ENCODE measurements at regions not wholly inside any gene's neighbourhood (a gene's known extent, or its start where the extent isn't known, plus 50 kb on each side); places are given as distances from the start of the nearest gene placed in this dataset.
"Not testable (repeated sequence)": the region's sequence is repeated elsewhere in the genome, so short reads cannot be mapped to it uniquely, and the experiment has no call there.

- no peak overlapping the region for H3K27ac ChIP-seq
- DNase-seq (ENCODE audit: low read depth, low spot score) = no peak
Measured at GRCh38 chr18:14221689-14222088, 89.5 kb upstream of the ZNF519 start.

- H3K27ac ChIP-seq; DNase-seq (ENCODE audit: low read depth, low spot score): not testable (repeated sequence)
Measured at GRCh38 chr18:14215952-14216351, 83.7 kb upstream of the ZNF519 start.

DNA sequence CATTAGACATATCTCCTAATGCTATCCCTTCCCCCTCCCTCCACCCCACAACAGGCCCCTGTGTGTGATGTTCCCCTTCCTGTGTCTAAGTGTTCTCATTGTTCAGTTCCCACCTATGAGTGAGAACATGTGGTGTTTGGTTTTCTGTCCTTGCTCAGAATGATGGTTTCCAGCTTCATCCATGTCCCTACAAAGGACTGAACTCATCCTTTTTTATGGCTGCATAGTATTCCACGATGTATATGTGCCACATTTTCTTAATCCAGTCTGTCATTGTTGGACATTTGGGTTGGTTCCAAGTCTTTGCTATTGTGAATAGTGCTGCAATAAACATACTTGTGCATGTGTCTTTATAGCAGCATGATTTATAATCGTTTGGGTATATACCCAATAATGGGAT is 71.2 kb upstream of the ZNF519 start:
- not testable (repeated sequence) for DNase-seq (ENCODE audit: low read depth, low spot score); H3K27ac ChIP-seq

- DNase-seq (ENCODE audit: low read depth, low spot score) = not testable (repeated sequence)
- peak overlapping the region; percentile 50 for H3K27ac ChIP-seq
Measured at GRCh38 chr18:14190776-14191442, 58.7 kb upstream of the ZNF519 start.

DNA sequence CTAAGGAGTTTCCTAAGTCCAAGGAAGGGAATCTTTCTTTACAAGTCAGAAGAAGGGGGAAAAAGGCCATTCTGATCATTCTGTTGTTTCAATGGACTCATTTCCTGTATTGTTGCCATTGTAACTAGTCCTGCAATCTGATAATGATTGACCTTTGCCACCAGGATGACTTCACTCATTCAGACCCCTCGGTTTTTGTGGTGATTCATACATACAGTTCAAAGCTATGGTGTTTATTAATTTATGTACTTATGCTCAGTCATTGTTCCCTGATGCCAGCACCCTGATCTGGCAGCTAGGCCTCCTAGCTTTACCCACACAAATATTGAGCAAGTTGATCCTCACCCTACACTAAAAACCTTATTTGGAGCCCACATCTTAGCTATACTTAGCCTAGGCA is 57.6 kb upstream of the ZNF519 start:
- H3K27ac ChIP-seq = peak overlapping the region; percentile 50
- DNase-seq (ENCODE audit: low read depth, low spot score) = peak; percentile 16

DNA sequence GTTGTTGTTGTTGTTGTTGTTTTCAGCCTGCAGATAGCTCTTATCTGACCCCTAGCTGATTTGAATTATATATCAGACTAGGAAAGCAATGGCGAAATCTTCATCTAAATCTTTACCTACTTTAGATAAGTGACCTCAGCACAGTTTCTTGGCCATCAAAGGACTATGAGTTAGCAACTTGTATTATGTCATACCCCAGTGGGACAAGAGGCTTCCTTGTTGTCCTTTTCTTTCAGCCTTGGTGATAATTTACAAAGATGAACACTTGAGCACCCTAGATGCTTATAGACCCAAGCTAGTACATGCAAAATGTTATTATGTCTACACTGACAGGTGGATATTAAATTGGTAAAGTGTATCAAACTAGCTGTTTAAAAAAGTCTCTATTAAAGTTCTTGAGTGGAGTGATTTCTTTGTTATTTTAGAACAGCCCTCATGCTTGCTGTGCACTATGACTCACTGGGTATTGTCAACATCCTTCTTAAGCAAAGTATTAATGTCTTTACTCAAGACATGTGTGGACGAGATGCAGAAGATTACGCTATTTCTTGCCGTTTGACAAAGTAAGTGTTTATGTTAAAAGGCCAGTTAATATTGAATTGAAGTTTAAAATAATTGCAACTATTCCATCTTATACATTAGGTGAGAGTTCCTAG is 56.6 kb upstream of the ZNF519 start:
- peak; percentile 37 for DNase-seq (ENCODE audit: low read depth, low spot score)

More for the DNA sequence above, 56.6 kb upstream of the ZNF519 start:
- peak overlapping the region; percentile 50 for H3K27ac ChIP-seq

Measured in epithelial cell of prostate (primary cell).